Adrenal gland (tissue), 5 donors: ENCODE measurements at regions not wholly inside any gene's neighbourhood (a gene's known extent, or its start where the extent isn't known, plus 50 kb on each side); places are given as distances from the start of the nearest gene placed in this dataset.

Experiments
- POLR2A ChIP-seq, 2 donors: fragments of 450-650 bp; IDR thresholded peaks; one replicate each; pipeline ENCODE4 v1.6.1; 2017; ENCODE audit warnings: antibody characterized with exemption in 2 of 2, mild to moderate bottlenecking in 2 of 2, moderate library complexity in 1 of 2
- TF ChIP-seq, protein P1 (sequence below), 6 experiments: fragments of 450-650 bp in 4 of 6; fragments of 200-600 bp in 2 of 6; sonication (generic) in 1 of 6; IDR thresholded peaks; 1 replicate in 5 of 6; 2 replicates in 1 of 6; pipeline versions ENCODE4 v1.5.1 to v1.8.0; 2016 to 2021; ENCODE audit warnings: antibody characterized with exemption in 6 of 6, mild to moderate bottlenecking in 2 of 6, moderate library complexity in 1 of 6
- donor health status: DM: no; HTN: no; CAD: no.

GRCh38 chr3:88398581-88398980, 248.8 kb downstream of the C3orf38 start:
- TF ChIP-seq, protein P1, sequence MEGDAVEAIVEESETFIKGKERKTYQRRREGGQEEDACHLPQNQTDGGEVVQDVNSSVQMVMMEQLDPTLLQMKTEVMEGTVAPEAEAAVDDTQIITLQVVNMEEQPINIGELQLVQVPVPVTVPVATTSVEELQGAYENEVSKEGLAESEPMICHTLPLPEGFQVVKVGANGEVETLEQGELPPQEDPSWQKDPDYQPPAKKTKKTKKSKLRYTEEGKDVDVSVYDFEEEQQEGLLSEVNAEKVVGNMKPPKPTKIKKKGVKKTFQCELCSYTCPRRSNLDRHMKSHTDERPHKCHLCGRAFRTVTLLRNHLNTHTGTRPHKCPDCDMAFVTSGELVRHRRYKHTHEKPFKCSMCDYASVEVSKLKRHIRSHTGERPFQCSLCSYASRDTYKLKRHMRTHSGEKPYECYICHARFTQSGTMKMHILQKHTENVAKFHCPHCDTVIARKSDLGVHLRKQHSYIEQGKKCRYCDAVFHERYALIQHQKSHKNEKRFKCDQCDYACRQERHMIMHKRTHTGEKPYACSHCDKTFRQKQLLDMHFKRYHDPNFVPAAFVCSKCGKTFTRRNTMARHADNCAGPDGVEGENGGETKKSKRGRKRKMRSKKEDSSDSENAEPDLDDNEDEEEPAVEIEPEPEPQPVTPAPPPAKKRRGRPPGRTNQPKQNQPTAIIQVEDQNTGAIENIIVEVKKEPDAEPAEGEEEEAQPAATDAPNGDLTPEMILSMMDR (IDR thresholded peaks at IDR 0.05): no peak
- TF ChIP-seq POLR2A (IDR thresholded peaks at IDR 0.05): no peak
